ENCODE measurements at regions not wholly inside any gene's neighbourhood (a gene's known extent, or its start where the extent isn't known, plus 50 kb on each side); places are given as distances from the start of the nearest gene placed in this dataset.

DNA sequence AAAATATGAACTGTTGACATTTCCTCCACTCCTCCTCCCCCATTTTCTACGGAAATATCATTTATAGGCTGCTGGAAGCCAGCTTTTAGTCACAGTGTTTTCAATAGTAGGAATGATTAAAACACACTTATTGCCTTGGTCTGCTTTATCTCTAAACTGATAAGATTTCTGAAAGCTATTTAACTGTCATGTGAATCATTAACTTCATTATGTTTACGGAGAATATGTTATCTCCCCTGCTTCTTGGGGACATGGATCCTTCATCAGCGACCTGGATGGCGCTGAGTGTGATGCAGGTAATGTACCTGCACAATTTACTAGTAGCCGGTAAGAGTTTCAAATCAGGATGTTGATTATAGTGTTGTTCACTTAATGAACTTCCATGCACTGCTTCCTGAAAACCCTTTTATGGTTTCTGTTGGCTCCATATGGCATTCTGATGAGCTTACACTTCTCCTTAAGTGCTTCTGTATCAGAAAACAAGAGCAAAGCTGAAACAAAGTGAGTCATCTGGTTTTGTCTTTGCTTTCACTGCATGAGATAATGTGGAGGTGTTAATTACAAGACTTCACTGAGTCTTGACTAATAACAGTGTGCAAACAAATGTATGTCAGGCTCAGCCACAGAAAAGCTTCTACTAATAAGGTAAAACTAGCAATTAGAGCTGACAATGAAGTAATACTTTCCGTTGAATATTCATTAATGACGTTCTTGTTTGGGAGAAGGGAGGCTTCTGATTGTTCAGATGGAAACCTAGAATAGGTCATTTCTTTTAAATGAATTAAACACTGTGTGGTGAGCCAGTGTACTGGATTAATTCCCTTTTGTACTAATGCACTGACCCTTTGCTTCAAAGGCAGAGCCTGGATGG, 162.4 kb upstream of the ZNF608 start:
- Histone ChIP-seq H2AFZ (ENCODE audit: low read length) (no peak overlapping the region), H3K9ac (ENCODE audit: insufficient read depth, low read depth, low read length) (no peak overlapping the region), H4K20me1 (ENCODE audit: insufficient read depth, low read length) (no peaks in the 10 kb centered on the region), H3K4me2 (ENCODE audit: low read depth, low read length) (peak overlapping the region; percentile 37), H3K4me1 (ENCODE audit: insufficient read depth, low read length) (peaks cover 30% of the 10 kb centered on the region), H3K4me3 (replicated peaks in 1 of 3; ENCODE audit: insufficient read depth in 1 of 3, low read depth in 2 of 3, low read length in 3 of 3) (no peak overlapping the region), H3K9me3 (ENCODE audit: low read length) (no peaks in the 10 kb centered on the region), H3K79me2 (ENCODE audit: insufficient read depth, low read length) (no peaks in the 10 kb centered on the region), H3K27me3 (ENCODE audit: control insufficient read depth in 1 of 2, insufficient read depth in 2 of 2, low read length in 2 of 2) (no peaks in the 10 kb centered on the region), H3K36me3 (replicated peaks in 1 of 2; ENCODE audit: control insufficient read depth in 1 of 2, insufficient read depth in 2 of 2, low read length in 2 of 2) (no peaks in the 10 kb centered on the region), H3K27ac (ENCODE audit: extremely low read length, insufficient read depth, low read length) (no peak overlapping the region)
- ChIA-PET CTCF (ENCODE audit: low intra/inter-chr PET ratio, low total read pairs) (no interaction called here), POLR2A (no interaction called here)
- FAIRE-seq (peak; percentile 8), DNase-seq (ENCODE audit: low spot score) (peak; percentile 6), ATAC-seq (peak; percentile 30; the same call in 2 of the 3 replicates)
- TF ChIP-seq ZNF354B (CRISPR knock-in tag; IDR thresholded peaks at IDR 0.05) (no peak), KMT2A (CRISPR knock-in tag; IDR thresholded peaks at IDR 0.05) (no peak), CEBPG (CRISPR knock-in tag; IDR thresholded peaks at IDR 0.05) (no peak), SRSF1 (optimal IDR thresholded peaks at IDR 0.05; ENCODE audit: low read depth, low read length) (no peak), HNRNPUL1 (IDR thresholded peaks at IDR 0.05; ENCODE audit: low read depth, low read length) (peak; percentile 27; the same call in 1 of the 2 replicates), ZNF451 (CRISPR knock-in tag; IDR thresholded peaks at IDR 0.05) (no peak), KAT8 (CRISPR knock-in tag; IDR thresholded peaks at IDR 0.05) (no peak), PHF21A (CRISPR knock-in tag; IDR thresholded peaks at IDR 0.05) (no peak), JUND (CRISPR knock-in tag; IDR thresholded peaks at IDR 0.05) (no peak), SMARCC2 (IDR thresholded peaks at IDR 0.05) (no peak)
- TF ChIP-seq, protein P1, sequence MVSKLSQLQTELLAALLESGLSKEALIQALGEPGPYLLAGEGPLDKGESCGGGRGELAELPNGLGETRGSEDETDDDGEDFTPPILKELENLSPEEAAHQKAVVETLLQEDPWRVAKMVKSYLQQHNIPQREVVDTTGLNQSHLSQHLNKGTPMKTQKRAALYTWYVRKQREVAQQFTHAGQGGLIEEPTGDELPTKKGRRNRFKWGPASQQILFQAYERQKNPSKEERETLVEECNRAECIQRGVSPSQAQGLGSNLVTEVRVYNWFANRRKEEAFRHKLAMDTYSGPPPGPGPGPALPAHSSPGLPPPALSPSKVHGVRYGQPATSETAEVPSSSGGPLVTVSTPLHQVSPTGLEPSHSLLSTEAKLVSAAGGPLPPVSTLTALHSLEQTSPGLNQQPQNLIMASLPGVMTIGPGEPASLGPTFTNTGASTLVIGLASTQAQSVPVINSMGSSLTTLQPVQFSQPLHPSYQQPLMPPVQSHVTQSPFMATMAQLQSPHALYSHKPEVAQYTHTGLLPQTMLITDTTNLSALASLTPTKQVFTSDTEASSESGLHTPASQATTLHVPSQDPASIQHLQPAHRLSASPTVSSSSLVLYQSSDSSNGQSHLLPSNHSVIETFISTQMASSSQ (IDR thresholded peaks at IDR 0.05; ENCODE audit: low read depth): peak; percentile 42; the same call in 1 of the 2 replicates
- TF ChIP-seq, protein P1 (CRISPR knock-in tag; IDR thresholded peaks at IDR 0.05; ENCODE audit: borderline replicate concordance): peak; percentile 74; the same call in 1 of the 2 replicates
- TF ChIP-seq, protein P2, sequence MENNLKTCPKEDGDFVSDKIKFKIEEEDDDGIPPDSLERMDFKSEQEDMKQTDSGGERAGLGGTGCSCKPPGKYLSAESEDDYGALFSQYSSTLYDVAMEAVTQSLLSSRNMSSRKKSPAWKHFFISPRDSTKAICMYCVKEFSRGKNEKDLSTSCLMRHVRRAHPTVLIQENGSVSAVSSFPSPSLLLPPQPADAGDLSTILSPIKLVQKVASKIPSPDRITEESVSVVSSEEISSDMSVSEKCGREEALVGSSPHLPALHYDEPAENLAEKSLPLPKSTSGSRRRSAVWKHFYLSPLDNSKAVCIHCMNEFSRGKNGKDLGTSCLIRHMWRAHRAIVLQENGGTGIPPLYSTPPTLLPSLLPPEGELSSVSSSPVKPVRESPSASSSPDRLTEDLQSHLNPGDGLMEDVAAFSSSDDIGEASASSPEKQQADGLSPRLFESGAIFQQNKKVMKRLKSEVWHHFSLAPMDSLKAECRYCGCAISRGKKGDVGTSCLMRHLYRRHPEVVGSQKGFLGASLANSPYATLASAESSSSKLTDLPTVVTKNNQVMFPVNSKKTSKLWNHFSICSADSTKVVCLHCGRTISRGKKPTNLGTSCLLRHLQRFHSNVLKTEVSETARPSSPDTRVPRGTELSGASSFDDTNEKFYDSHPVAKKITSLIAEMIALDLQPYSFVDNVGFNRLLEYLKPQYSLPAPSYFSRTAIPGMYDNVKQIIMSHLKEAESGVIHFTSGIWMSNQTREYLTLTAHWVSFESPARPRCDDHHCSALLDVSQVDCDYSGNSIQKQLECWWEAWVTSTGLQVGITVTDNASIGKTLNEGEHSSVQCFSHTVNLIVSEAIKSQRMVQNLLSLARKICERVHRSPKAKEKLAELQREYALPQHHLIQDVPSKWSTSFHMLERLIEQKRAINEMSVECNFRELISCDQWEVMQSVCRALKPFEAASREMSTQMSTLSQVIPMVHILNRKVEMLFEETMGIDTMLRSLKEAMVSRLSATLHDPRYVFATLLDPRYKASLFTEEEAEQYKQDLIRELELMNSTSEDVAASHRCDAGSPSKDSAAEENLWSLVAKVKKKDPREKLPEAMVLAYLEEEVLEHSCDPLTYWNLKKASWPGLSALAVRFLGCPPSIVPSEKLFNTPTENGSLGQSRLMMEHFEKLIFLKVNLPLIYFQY (CRISPR knock-in tag; IDR thresholded peaks at IDR 0.05; ENCODE audit: borderline replicate concordance): no peak
- 4% methylated on average over 7 of the region's 7 CpGs for WGBS (ENCODE audit: low lambda C conversion rate)
- BruUV-seq (replicated peaks): no TSS peak
- in situ Hi-C loops (cut with HindIII; ENCODE audit: extremely low pct_ligation_motif_present, low pct_unique_long_range_greater_than_20kb): no loop called here
- intact Hi-C loops (cut with micrococcal nuclease; ENCODE audit: unreplicated experiment): loop anchor here (5.0 to 10.0 kb wide), 2 partner anchors 244 to 327 kb away; no protein-coding TSS in a partner anchor

Data from HepG2 (cell line).